ENCODE measurements at regions not wholly inside any gene's neighbourhood (a gene's known extent, or its start where the extent isn't known, plus 50 kb on each side); places are given as distances from the start of the nearest gene placed in this dataset.

DNA sequence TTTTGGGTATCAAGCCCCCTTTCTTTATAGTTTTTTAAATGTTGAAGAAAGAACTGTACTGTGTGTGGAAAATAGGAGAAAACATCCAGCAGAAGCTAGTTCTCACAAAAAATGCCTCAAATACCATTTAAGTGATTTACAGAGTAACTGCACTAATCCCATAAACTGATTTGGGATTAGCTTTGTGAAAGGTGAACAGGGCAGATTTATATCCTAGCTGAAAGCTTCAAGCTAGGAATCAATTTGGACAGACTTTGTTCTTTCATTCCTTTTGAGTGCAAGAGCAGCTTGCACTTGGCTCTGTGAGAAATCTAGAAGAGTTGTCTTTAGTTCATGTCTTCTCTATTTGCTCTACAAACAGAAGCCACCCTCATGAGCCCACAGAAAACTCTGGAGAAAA lies 183.9 kb upstream of the VRK2 start:
- no peak for DNase-seq (ENCODE audit: low read depth, low spot score)
- Histone ChIP-seq H3K36me3 (ENCODE audit: insufficient read depth, low read length) (no peaks in the 10 kb centered on the region), H3K27ac (no peak overlapping the region), H3K9me3 (ENCODE audit: low read depth, low read length) (no peaks in the 10 kb centered on the region), H3K9ac (ENCODE audit: insufficient read length) (no peak overlapping the region), H3K4me3 (no peak overlapping the region)
- no peak for TF ChIP-seq POLR2AphosphoS5 (IDR thresholded peaks at IDR 0.05; ENCODE audit: borderline replicate concordance, low read depth, low read length)
- TF ChIP-seq EZH2 (IDR thresholded peaks at IDR 0.05): no peak
- TF ChIP-seq FOXP2 (optimal IDR thresholded peaks at IDR 0.05; ENCODE audit: control extremely low read depth, extremely low read length, insufficient read depth): no peak

DNA sequence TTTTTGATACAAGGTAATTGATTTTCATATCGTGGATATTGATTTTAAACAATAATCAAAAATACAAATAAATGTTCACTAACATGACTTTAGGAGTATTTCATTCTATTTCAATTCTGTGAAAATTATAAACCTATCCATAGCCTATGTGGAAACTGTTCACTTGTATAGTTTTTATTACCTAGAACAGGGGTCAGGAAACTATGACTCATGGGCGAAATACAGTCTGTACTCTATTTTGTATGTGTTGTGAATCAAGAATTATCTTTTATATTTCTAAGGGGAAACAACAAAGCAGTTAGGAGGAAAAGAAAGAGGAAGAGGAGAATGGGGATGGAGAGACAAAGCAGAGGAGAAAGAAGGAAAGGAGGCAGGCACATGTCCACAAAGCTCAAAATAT lies 181.7 kb upstream of the VRK2 start:
- no peak overlapping the region for H3K27ac ChIP-seq
- H3K9ac ChIP-seq (ENCODE audit: insufficient read length): no peak overlapping the region
- no peak for TF ChIP-seq POLR2AphosphoS5 (IDR thresholded peaks at IDR 0.05; ENCODE audit: borderline replicate concordance, low read depth, low read length)
- no peak for TF ChIP-seq EZH2 (IDR thresholded peaks at IDR 0.05)
- no peak for TF ChIP-seq FOXP2 (optimal IDR thresholded peaks at IDR 0.05; ENCODE audit: control extremely low read depth, extremely low read length, insufficient read depth)
- H3K9me3 ChIP-seq (ENCODE audit: low read depth, low read length): no peaks in the 10 kb centered on the region
- DNase-seq (ENCODE audit: low read depth, low spot score): no peak
- no peak overlapping the region for H3K4me3 ChIP-seq
- no peaks in the 10 kb centered on the region for H3K36me3 ChIP-seq (ENCODE audit: insufficient read depth, low read length)

DNA sequence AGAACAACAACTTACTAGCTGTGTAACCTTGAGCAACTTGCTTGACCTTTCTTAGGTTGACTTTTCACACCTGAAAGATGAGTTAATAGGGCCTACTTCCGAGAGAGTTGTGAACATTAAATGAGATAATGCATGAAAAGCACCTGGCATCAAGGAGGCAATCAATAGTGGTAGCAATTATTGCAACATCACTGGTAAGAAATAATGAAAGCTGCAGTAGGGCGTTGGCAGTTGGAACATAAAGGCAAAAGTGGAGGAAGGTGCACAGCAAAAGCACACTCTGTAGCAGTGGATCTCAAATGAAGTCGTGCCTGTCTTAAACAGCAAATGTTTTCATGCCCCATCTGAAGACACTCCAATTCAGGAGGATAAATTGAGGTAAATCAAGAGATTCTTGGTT lies 178.9 kb upstream of the VRK2 start:
- no peak overlapping the region for H3K4me3 ChIP-seq
- H3K27ac ChIP-seq: no peak overlapping the region
- no peaks in the 10 kb centered on the region for H3K9me3 ChIP-seq (ENCODE audit: low read depth, low read length)
- no peaks in the 10 kb centered on the region for H3K36me3 ChIP-seq (ENCODE audit: insufficient read depth, low read length)
- no peak for TF ChIP-seq FOXP2 (optimal IDR thresholded peaks at IDR 0.05; ENCODE audit: control extremely low read depth, extremely low read length, insufficient read depth)
- TF ChIP-seq EZH2 (IDR thresholded peaks at IDR 0.05): no peak
- TF ChIP-seq POLR2AphosphoS5 (IDR thresholded peaks at IDR 0.05; ENCODE audit: borderline replicate concordance, low read depth, low read length): no peak
- no peak overlapping the region for H3K9ac ChIP-seq (ENCODE audit: insufficient read length)
- DNase-seq (ENCODE audit: low read depth, low spot score): no peak

DNA sequence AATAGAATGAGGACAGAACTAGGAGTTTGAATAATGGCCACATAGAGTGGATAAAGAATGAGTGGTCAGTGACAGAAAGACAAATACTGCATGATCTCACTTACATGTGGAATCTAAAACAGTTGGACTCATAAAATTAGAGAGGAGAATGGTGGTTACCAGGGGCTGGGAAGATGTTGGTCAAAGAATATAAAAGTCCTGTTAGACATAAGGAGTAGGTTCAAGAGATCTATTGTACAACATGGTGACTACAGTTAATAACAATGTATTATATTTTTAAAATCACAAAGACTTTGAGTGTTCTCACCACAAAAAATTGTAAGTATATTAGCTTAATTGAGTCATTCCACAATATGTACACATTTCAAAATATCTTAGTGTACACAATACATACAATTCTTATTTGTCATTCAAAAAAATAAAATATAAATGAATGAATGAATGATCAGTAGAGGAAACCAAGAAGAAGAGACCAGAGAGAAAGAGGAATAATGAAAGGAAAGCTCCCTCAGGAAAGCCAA lies 177.9 kb upstream of the VRK2 start:
- H3K27ac ChIP-seq: no peak overlapping the region
- no peak overlapping the region for H3K9ac ChIP-seq (ENCODE audit: insufficient read length)
- TF ChIP-seq FOXP2 (optimal IDR thresholded peaks at IDR 0.05; ENCODE audit: control extremely low read depth, extremely low read length, insufficient read depth) (no peak), POLR2AphosphoS5 (IDR thresholded peaks at IDR 0.05; ENCODE audit: borderline replicate concordance, low read depth, low read length) (no peak), EZH2 (IDR thresholded peaks at IDR 0.05) (no peak)
- H3K9me3 ChIP-seq (ENCODE audit: low read depth, low read length): no peaks in the 10 kb centered on the region
- H3K36me3 ChIP-seq (ENCODE audit: insufficient read depth, low read length): no peaks in the 10 kb centered on the region
- no peak overlapping the region for H3K4me3 ChIP-seq
- no peak for DNase-seq (ENCODE audit: low read depth, low spot score)

DNA sequence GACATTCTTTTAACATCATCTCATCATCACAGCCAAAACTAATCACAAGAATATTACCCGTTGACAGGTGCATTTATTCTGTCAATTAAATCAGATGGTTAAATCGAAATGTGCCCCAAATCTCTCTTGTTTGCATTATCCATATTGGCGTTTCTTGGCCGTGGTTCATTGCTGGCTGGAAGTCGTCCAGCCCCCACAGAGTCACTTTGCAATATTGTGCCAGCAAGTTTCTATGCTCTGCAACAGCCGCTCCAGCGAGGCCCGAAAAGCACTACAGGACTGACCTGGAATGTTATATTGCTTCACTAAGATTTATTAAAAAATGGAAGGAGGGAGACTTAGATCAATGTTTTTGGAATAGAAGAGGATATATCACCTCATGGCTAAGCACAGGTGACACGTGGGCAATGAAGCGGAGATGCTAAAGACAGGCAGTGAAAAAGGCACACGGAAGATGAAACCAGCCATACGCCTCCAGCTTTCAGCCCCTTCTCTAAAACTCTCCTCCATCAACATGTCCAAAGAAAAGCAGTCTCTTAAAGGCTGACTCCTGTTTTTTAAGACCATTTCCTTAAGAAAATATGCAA lies 176.8 kb upstream of the VRK2 start:
- TF ChIP-seq POLR2AphosphoS5 (IDR thresholded peaks at IDR 0.05; ENCODE audit: borderline replicate concordance, low read depth, low read length) (no peak), FOXP2 (optimal IDR thresholded peaks at IDR 0.05; ENCODE audit: control extremely low read depth, extremely low read length, insufficient read depth) (no peak), EZH2 (IDR thresholded peaks at IDR 0.05) (no peak)
- Histone ChIP-seq H3K27ac (no peak overlapping the region), H3K36me3 (ENCODE audit: insufficient read depth, low read length) (no peaks in the 10 kb centered on the region), H3K9ac (ENCODE audit: insufficient read length) (no peak overlapping the region), H3K9me3 (ENCODE audit: low read depth, low read length) (no peaks in the 10 kb centered on the region), H3K4me3 (no peak overlapping the region)
- no peak for DNase-seq (ENCODE audit: low read depth, low spot score)

DNA sequence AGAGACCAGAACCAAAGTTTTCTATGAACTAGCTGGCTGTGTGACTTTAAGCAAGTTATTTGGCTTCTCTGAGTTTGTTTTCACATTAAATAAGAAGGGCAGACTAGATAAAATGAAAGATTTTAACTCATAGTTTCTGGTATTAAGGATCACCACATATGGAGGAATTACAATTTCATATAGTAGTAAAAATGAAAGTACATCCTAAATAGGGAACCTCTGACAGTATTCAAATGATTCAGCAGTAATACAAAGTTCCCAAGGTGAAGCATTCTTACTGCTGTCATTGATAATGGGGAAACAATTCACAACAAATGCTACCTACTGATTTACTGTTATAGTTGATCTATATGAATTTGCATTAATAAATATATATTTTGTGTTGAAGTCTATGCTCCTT lies 170.3 kb upstream of the VRK2 start:
- Histone ChIP-seq H3K9ac (ENCODE audit: insufficient read length) (no peak overlapping the region), H3K36me3 (ENCODE audit: insufficient read depth, low read length) (no peaks in the 10 kb centered on the region), H3K9me3 (ENCODE audit: low read depth, low read length) (no peaks in the 10 kb centered on the region), H3K4me3 (no peak overlapping the region), H3K27ac (no peak overlapping the region)
- TF ChIP-seq FOXP2 (optimal IDR thresholded peaks at IDR 0.05; ENCODE audit: control extremely low read depth, extremely low read length, insufficient read depth) (no peak), POLR2AphosphoS5 (IDR thresholded peaks at IDR 0.05; ENCODE audit: borderline replicate concordance, low read depth, low read length) (no peak), EZH2 (IDR thresholded peaks at IDR 0.05) (no peak)
- no peak for DNase-seq (ENCODE audit: low read depth, low spot score)

DNA sequence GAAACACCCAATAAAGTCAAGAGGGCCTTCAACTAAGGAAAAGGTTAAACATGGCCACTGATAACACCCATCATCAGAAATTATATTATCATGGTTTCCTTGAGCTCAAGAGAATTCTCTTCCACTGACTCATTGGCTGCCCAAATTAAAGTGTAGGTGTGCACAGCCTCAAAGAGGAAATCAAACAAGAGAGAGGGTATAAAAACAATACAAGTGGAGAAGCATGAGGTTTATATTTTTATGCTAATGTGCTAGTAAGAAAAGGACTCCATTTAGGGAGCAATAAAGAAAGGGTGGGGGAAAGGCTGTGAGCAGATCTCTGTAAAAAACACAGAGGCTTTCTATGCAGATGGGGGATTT lies 168.8 kb upstream of the VRK2 start:
- Histone ChIP-seq H3K36me3 (ENCODE audit: insufficient read depth, low read length) (no peaks in the 10 kb centered on the region), H3K9me3 (ENCODE audit: low read depth, low read length) (no peaks in the 10 kb centered on the region), H3K9ac (ENCODE audit: insufficient read length) (no peak overlapping the region), H3K27ac (no peak overlapping the region), H3K4me3 (no peak overlapping the region)
- no peak for DNase-seq (ENCODE audit: low read depth, low spot score)
- TF ChIP-seq POLR2AphosphoS5 (IDR thresholded peaks at IDR 0.05; ENCODE audit: borderline replicate concordance, low read depth, low read length) (no peak), FOXP2 (optimal IDR thresholded peaks at IDR 0.05; ENCODE audit: control extremely low read depth, extremely low read length, insufficient read depth) (no peak), EZH2 (IDR thresholded peaks at IDR 0.05) (no peak)

DNA sequence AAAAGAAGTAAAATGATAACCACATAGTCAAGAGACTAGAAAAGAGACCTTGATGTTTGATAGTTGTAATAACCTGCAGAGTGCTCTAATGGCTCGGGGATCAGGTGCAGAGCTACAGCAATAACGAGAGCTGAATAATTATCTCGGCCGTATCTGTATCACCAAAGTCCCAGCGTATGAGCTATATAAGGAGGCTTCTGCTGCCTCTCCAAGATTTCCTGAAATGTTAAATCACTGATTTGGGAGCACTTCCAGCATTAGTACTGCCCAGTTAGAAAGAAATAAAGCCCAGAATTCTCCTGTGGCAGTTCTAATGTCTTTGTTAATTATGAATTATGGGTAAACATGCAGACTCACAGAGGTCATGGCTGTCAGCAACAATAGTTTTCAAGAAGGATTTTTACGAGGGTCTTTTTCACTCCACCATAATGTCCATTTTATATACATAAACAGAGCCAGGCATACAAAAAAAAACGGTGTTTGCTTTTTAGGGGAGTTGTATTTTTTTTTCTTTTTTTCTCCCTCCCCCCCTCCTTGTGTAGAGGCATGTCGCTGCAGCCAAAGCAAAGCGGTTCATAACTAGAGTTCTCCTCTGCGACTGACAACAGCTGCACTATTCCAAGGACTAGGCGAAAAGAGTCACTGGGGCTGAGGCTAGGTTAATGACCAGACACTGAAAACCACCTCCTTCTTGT lies 168.3 kb upstream of the VRK2 start:
- Histone ChIP-seq H3K36me3 (ENCODE audit: insufficient read depth, low read length) (no peaks in the 10 kb centered on the region), H3K9ac (ENCODE audit: insufficient read length) (no peak overlapping the region), H3K4me3 (no peak overlapping the region), H3K27ac (no peak overlapping the region), H3K9me3 (ENCODE audit: low read depth, low read length) (no peaks in the 10 kb centered on the region)
- no peak for TF ChIP-seq FOXP2 (optimal IDR thresholded peaks at IDR 0.05; ENCODE audit: control extremely low read depth, extremely low read length, insufficient read depth)
- TF ChIP-seq EZH2 (IDR thresholded peaks at IDR 0.05): no peak
- TF ChIP-seq POLR2AphosphoS5 (IDR thresholded peaks at IDR 0.05; ENCODE audit: borderline replicate concordance, low read depth, low read length): no peak
- no peak for DNase-seq (ENCODE audit: low read depth, low spot score)
